Hematopoietic multipotent progenitor cell (in vitro differentiated cells): ENCODE measurements at regions not wholly inside any gene's neighbourhood (a gene's known extent, or its start where the extent isn't known, plus 50 kb on each side); places are given as distances from the start of the nearest gene placed in this dataset.
"Not testable (repeated sequence)": the region's sequence is repeated elsewhere in the genome, so short reads cannot be mapped to it uniquely, and the experiment has no call there.

Source experiments
- DNase-seq, 3 donors: peaks; one replicate each; pipeline ENCODE4 v3.0.0-alpha.2; 2011 to 2015; ENCODE audit warnings: low read depth in 2 of 3, low spot score in 2 of 3

DNA sequence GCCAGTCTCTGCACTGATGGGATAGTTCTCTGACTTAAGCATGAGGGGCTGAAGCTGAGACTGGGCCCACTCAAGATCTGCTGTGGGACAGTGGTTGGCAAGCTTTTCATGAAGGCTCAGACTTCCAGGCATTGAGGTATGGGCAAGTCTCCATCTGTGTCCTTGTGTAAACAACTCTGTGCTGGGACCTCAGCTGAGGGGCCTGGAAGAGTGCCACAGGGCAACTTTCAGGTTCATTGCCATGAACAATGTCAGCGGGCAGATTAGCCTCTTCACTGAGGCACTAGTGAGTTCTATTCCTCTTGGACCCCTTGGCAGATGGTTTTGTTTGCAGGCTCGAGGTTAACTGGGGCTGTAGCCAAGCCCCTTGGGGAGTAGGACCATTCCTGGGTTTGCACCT lies 127.1 kb downstream of the MRPS30 start:
- no peak for DNase-seq

DNA sequence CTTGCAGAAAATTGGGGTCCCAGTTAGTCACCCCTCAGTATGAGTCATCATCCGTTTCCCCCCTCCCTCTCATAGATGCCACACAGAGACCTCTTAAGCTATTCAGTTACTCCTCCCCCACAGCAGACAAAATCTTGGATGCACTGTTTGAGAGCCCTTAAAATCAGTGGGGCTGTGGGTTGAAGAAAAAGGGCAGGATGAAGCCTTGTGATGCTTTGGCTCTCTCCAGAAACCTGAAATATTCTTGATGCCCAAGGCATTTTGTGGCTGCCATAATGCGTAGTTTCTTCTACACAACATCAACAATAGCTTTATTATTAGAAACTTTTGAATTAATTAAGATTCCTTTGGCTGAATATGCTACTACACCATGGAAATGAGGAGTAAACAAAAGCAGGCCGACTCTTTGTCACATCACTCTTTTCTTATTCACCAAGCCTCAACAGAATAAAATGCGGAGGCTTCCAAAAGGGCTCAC lies 133.8 kb downstream of the MRPS30 start:
- DNase-seq, result no peak

DNA sequence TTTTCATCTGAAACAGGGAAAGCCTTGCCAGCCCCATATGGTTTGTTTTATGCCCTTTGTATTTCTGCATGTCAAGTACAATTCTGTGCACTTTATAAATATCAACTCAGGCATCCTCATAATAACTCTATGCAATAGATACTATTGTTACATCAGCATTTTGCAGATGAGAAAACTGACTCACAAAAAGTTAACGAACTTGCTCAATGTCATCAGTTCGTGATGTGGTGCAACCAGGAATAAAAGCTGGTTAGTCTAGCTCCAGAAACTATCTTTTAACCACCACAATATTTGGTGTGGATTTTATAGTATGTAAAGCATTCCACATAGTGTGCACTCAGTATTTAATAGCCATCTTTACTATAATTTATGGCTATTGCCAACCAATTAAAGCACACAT lies 134.9 kb downstream of the MRPS30 start:
- DNase-seq, result no peak

DNA sequence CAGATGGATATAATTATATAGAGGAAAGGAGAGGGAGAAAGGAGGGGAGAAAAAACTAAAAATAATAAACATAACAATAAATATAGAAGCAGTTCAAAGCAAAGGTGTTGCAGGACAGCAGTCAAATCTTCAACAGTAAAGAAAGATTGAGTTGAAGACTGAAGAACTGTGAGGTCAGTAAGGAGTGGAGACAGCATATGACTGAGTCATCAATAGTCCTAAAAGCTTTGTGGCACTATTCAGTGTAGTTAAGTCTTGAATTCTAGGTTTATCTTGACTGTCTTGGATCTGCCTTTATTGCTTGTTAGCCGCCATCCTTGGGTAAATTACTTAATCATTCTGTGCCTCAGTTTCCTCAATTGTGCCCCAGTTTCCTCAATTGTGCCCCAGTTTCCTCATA lies 137.0 kb downstream of the MRPS30 start:
- no peak for DNase-seq

DNA sequence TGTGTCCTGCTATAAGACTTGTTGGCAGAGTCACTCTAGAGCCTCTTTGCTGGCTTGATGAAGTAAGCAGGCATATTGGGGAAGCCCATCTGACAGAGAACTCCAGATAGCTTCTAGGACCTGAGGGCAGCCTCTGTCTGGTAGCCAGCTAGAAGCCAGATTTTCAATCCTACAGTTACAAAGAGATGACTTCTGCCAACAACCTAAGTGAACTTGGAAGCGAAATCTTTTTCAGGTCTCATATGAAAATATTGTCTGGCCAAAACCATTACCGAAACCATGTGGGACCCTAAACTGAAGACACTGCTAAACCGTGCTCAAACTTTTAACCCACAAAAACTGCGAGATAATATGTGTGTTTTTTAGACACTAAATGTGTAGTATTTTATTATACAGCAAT lies 140.9 kb downstream of the MRPS30 start:
- no peak for DNase-seq

DNA sequence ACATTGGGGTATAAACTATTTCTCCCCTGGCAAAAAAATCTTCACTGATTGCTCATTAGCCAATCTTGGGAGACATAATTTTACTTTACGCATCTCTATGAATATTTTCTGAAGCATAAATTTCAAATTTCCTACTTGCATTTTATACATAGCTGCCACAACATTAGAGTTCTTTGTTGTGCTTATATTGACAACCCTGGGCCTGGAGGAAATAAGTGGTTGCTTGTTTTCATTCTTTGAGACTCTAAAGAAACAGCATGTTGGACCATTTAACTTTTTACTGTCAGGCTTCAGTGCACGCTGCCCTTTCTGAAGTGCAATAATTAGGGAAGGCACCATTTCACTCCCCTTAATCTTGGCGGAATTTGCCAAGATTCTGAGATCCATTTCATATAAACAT lies 142.6 kb downstream of the MRPS30 start:
- DNase-seq, result no peak

DNA sequence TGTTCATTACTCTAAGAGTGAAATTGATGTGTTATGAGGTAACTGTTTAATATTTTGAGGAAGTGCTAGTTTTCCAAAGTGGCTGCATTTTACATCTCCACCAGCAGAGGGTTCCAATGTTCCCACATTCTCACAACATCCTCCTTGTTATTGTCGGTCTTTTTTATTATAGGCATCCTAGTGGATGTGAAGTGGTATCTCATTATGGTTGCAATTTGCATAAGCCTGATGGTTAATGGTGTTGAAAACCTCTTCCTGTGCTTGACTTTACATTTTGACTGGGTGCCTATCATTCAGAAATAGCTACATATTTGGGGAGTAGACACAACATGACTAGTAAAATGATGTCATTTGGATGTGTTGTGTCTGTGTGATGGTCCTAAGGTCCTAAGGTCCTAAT lies 143.6 kb downstream of the MRPS30 start:
- DNase-seq, result peak in 2 of 3 donors; percentile 15 to 40

DNA sequence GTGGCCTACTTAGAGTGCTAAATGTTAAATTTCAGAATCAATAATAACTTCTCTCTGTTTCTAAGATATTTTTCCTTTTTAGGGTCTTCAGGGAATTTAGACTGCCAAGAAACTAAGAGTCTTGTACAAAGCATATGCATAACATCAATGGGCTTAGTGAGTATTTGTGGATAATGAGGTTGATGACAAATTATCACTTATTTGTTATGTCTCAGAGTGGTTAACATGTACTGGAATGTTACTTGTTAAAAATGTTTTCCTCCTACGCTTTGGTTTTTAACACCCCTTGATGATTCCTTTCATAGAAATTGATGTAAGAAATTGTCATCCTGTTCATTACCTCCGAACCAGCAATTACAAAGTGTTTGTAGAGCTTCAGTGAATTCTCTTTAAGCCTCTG lies 144.3 kb downstream of the MRPS30 start:
- no peak for DNase-seq

DNA sequence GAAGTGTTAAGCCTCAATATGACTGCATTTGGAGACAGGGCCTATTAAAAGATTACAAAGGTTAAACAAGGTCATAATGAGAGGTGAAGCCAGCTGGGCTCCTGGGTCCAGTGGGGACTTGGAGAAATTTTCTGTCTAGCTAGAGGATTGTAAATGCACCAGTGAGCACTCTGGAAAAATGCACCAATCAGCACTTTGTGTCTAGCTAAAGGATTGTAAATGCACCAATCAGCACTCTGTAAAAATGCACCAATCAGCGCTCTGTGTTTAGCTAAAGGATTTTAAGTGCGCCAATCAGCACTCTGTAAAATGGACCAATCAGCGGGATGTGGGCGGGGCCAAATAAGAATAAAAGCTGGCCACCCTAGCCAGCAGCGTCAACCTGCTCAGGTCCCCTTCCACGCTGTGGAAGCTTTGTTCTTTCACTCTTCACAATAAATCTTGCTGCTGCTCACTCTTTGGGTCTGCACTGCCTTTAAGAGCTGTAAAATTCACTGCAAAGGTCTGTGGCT lies 150.3 kb downstream of the MRPS30 start:
- DNase-seq, result not testable (repeated sequence)

DNA sequence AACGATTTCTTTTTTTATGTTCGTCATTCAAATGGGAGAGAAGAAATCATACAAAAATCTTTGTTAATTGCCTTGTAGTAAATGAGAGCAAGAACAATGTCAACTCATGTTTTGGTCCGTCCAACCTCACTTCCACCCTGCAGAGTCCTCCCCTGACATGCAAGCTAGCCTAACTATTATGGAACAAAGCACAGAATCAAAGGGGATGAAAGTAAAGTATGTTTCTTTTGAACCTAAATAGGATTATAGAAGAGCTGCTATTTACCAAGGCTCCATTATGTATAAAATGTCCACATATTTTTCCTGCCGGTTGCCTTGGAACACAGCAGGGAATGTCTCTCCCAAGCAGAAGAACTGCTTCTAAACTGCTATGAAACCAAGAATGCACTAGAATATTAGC lies 161.1 kb downstream of the MRPS30 start:
- DNase-seq, result no peak

DNA sequence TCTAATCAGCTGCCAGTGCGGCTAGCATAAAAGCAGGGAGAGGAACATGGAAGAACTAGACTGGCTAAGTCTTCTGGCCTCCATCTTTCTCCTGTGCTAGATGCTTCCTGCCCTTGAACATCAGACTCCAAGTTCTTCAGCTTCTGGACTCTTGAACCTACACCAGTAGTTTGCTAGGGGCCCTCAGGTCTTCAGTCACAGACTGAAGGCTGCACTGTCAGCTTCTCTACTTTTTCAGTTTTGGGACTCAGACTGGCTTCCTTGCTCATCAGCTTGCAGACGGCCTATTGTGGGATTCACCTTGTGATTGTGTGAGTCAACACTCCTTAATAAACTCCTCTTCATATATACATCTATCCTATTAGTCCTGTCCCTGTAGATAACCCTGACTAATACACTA lies 162.2 kb downstream of the MRPS30 start:
- DNase-seq, result not testable (repeated sequence)

DNA sequence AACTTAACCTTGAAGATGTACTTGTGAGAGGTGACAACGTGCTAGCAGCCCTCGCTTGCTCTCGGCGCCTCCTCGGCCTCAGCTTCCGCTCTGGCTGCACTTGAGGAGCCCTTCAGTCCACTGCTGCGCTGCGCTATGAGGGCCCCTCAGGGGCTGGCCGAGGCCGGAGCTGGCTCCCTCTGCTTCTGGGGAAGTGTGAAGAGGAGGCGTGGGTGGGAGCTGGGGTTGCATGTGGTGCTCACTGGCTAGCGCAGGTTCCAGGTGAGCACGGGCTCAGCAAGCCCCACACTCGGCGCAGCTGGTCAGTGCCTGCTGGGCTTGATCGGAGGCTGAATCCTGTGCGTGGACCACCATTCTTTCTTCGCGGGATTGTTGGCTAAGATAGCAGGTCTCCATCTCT lies 166.1 kb downstream of the MRPS30 start:
- DNase-seq, result no peak

DNA sequence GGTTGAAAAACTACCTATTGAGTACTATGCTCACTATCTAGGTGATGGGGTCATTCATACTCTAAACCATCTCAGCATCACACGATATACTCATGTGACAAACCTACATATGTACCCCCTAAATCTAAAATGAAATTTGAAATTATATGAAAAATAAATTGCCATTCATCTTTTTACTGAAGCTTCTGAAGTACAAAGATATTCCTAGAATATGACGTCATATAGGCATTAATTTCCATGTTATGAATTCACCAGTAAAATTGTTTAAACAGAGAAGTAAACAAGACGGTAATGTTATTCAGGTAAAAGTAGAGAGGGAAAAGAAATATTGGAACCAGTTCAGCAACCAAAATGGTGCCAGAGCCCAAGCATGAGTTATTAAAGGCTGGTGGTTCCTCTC lies 173.0 kb downstream of the MRPS30 start:
- DNase-seq, result no peak

DNA sequence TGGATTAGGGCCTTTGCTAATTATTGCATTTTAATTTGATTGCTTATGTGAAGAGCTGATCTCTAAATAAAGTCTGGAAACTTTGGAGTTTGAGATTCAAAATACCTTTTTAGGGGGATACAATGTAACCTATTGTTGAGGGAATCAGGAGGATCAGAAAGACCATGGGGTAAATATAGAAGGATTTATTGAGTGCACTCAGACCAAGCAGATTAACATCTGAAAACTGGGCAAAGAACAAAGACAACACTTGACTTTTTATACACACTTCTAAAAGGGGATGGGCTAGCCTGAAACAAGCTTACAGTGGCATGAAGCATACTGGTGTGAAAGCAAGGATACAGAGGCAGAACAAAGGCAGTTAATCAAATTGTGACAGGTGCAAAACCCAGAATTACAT lies 174.3 kb downstream of the MRPS30 start:
- no peak for DNase-seq

DNA sequence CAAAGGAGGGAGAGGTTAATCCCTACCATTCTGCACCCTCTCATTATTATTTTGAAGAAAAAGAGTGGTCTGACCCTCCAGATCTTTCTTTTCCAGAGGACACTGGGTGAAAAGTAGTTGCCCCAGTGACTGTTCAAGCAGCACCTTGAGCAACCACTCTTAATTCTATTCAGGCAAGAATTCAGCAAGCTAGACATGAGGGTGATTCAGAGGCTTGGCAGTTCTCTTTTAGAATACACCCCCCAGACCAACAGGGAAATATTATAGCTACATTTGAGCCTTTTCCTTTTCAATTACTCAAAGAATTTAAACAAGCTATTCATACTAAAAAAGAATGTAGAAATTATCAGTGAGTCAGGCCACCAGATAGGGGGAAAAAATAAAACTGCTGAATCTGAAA lies 178.3 kb downstream of the MRPS30 start:
- DNase-seq, result no peak

DNA sequence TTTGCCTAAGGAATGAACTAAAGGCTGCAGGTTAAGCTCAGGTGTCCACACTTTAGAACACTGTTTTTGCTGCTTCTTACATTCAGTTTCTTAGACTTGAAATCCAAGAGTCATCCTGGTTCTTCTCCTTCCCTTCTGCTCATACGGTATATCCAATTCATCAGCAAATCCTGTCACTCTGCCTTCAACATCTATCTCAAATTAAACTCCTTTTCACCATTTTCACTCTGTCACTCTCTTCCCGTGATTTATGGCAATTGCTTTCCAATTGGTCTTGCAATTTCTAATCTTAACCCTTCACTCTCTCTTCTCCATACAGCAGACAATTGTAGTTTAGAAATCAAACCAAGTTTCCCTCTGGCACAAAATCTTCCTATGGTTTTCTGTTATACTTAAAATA lies 182.9 kb downstream of the MRPS30 start:
- DNase-seq, result no peak

DNA sequence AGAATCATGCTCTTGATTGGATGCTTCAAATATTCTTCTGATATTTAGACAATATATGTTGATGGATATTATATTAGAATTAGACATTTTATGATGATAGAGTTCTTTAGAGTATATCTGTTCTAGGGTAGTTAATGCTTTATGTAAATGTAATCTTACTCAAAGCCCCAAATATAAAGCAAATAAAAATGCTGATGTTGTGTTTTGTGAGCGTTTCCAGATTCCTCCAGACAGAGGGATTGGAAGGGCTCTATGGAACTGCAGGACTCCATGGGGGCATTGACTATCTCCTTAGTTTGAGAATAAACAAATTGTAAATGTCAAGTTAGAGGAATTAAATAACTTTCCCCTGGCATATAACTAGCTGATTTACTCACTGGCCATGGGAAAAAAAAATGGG lies 184.5 kb downstream of the MRPS30 start:
- DNase-seq, result no peak

DNA sequence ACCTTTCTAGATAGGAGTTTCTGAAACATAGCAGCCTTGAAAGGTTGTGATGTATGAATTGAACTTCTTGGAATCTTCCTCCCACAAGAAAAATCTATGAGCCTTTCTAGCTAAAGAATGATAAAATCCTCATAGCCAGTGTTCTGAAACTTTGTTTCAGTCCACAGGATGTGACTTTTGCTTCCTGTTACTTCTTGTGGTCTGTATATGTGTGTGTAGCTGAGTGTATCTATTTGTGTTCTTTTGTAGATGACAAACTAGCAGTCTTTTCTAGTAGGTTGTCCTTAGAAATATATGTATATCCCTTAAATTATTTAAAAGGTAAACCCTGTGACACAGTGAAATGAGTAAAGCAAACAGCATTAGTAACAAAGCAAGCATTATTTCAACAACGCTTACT lies 188.8 kb downstream of the MRPS30 start:
- no peak for DNase-seq

DNA sequence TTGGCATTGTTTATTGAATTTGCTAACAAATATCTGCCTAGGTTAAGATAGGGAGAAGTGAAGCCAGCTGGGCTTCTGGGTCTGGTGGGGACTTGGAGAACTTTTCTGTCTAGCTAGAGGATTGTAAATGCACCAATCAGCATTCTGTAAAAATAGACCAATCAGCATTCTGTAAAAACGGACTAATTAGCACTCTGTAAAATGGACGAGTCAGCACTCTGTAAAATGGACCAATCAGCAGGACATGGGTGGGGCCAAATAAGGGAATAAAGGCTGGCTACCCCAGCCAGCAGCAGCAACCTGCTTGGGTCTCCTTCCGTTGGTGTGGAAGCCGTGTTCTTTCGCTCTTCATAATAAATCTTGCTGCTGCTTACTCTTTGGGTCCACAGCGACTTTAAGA lies 198.4 kb downstream of the MRPS30 start:
- DNase-seq, result not testable (repeated sequence)

DNA sequence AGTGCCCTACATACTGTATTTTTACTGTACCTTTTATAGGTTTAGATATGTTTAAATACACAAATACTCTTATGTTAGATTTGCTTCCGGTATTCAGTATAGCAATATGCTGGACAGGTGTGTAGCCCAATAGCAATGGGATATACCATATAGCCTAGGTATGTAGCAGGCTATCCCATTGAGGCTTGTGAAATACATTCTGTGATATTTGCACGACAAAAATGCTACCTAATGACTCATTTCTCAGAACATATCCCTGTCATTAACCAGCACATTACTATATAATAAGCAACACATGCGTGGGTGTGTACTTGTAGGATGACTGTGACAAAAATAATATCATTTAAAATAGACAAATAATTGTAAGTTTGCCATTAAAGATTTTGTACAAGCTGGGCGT lies 208.8 kb downstream of the MRPS30 start:
- no peak for DNase-seq

DNA sequence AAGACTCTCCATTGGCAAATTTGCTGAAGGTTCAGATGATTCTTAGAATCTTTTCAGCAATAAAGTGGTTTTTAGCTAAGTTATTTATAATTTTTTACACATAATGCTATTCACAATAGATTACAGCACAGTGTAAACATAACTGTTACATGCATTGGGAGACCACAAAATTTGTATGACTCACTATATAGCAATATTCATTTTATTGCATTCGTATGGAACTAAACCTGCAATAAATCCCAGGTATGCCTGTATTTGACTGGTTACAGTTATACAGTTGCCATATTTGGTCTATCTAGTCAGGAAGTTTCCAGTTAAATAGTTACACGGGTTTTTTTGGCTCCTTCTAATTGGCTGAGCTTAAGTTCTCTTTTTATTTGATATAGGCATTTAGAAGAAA lies 220.8 kb downstream of the MRPS30 start:
- no peak for DNase-seq

DNA sequence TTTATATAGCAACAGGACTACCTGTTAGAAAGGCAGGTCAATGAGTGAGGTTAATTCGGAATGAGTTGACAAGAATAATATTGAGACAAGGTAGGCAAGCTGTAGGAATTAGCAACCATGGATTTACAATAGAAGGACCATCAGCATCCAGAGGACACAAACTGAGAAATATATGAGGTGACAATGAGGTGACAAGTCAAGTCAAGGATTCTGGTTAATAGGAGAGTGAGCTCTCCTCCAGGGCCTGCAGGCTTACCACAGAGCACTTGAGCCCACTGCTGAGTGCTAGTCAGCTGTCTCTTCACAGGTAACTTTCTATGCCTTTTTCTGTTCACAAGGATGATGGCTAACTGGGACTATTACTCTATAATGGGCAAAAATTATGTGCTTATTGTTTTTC lies 227.2 kb downstream of the MRPS30 start:
- no peak for DNase-seq

DNA sequence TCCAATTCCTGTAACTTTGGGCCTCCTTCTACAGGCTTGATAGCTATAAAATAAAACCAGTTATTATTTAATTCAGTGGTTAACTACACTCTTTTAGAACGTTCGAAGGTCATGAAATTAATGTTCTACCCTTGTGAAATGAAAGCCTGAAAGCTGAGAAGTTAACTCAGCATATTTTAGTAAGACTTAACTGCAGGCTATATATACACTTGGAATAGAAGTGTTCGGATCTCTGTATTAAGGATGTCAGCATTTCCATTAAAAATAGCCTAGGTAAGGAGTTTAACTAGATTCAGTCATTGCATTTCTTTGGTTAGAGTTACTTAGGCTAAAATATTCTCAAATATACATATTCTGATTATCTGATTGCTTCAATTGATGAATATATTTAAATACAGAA lies 229.2 kb downstream of the MRPS30 start:
- no peak for DNase-seq
